Inferior parietal cortex (tissue), 1 donor: ENCODE measurements at regions not wholly inside any gene's neighbourhood (a gene's known extent, or its start where the extent isn't known, plus 50 kb on each side); places are given as distances from the start of the nearest gene placed in this dataset.
"Not testable (repeated sequence)": the region's sequence is repeated elsewhere in the genome, so short reads cannot be mapped to it uniquely, and the experiment has no call there.

Experiments
- DNase-seq: peaks from one replicate; pipeline ENCODE4 v3.0.0-alpha.2; 2016; ENCODE audit errors: extremely low spot score

DNA sequence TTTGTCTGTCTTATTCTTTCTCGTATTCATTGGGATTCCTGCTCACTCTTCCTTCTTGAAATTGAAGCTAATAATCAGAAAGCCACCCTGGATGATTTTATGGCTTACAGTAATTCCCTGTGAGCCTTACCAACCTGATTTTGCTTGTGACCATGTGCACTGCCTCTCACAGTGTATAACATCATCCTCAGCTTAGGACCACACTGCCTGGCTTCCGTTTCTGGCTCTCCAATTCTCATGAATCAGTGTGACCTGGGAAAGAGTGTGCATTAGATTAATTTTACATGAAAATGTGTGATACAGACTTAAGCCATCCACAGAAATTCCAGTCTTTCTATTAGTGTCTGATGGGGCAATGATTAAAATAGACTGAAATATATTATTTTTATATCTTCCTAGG lies 126.8 kb upstream of the DMRT1 start:
- DNase-seq, result no peak

DNA sequence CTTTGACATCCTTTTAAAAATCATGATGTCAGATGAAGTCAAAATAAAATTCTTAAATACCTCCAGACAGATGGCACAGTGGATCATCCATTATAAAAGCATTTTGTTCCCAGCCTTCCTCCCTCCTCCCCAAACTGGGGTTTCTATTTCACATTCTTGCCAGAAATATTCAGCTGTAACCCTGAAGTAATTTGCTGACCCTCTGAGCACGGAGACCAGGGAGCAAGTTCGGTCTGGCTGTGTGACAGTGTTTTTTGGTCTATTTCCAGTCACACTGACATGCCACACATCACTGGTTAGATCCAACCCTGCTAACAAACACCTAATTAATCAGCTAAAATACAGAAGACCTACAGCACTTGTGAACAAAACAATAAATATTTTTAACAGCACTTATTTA lies 126.2 kb upstream of the DMRT1 start:
- DNase-seq, result no peak

DNA sequence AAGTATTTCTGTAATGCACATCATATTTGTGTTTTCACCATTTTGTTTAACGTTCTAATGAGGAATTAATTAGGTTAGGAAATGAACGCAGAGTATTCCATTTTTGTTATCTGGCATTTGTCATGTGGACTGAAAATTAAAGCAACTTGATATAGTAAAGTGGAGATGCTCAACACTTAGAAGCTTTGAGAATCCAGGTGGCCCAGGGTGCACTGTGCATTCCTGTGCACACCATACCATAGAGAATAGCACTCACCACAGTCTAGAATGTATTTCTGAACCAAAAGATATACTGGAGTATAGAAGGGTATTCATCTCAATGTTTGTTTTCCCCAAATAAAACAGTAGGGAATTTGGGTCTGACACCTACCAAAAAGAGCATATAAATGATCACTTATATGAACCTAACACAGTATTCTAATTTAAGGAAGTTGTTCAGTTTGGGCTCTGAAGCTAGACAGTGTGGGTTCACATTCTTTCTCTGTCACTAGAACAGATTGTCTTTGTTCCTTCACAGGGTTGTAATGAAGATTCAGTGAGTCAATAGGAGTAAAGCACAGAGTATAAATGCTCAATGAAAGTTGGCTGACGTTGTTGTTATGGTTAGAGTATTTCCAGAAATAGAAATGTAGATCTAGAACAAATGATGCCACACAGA lies 125.6 kb upstream of the DMRT1 start:
- DNase-seq, result peak; percentile 77

DNA sequence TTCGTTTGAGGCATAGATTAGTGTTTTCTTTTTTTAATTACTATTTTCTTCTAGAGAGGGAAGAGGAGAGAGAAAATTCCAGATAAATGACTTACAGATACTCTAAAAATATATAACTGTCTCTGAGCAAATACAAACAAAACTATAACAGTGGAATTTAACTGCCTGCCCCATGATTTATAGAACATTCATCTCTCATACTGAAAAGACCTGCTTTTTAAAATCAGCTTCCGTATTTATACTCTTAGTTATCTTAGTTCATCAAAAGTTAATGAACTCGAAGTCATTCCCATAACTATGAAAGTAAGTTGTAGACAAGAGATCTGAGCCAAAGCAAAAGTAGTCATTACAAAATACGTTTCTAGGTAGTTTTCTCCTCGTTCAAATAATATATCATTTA lies 123.8 kb upstream of the DMRT1 start:
- no peak for DNase-seq

- DNase-seq, result no peak
These were observed 121.1 kb upstream of the DMRT1 start for GRCh38 chr9:720239-720881.

DNA sequence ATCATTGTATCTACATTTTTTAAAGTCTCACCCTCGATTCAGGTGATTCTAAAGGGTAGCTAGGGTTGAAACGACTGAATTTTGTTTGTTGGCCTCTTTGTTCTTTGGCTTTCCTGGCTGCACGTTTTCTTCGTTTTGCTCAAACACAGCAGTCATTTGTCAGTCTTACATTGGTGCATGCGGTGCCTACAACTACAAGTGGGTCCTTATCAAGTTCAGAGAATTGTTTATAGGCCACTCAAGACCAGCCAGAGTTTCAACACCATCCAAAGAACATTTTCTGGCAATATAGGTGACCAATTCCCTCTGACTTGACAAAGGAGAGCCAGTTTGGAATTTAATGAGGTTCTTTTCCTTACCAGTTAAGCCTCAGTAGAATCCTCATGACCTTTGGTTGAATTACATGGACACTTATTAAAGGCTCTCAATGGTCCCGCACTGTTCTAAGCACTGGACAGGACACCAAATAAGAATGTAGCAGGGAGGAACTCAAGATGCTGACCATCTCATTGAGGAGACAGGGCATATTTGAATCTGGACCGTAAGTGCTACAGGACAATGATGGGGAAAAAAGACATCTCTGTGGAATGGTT lies 119.0 kb upstream of the DMRT1 start:
- no peak for DNase-seq

GRCh38 chr9:724461-724860 lies 117.0 kb upstream of the DMRT1 start:
- DNase-seq, result not testable (repeated sequence)

DNA sequence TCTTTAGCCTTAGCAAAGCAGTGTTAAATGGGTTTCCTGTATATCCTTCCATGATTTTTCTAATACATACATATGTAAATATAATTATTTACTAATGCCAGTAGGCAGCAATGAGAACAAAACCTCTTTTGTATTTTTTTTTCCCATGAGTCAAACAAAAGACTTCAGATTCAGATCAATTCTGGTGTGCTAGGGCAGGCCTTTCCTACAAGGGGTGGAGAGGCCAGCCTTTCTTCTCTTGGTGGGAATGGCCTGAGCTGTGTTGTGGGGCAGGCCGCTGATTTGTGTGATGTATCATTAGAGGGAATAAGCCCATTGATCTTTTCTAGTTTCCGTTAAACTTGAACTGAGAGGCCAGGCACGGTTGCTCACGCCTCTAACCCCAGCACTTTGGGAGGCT lies 115.5 kb upstream of the DMRT1 start:
- DNase-seq, result peak; percentile 62

GRCh38 chr9:727767-728166 lies 113.7 kb upstream of the DMRT1 start:
- no peak for DNase-seq

DNA sequence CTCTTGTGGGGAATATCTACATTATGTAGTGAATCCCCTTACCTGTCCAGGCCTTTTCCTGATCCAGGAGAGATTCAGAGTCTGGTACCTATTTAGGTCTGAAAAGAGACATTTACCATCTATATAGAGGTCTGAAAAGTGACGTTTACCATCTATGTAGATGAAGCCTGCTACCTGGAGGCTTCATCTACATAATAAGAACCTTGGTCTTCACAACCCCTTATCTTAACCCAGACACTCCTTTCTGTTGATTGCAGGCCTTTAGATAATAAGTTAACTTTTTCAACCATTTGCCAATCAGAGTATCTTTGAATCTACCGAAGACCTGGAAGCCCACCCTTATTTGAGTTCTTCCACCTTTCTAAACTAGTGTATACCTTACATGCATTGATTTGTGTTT lies 113.0 kb upstream of the DMRT1 start:
- DNase-seq, result no peak

GRCh38 chr9:731474-731873 lies 110.0 kb upstream of the DMRT1 start:
- DNase-seq, result no peak

GRCh38 chr9:734831-735511 lies 106.5 kb upstream of the DMRT1 start:
- peak; percentile 70 for DNase-seq

DNA sequence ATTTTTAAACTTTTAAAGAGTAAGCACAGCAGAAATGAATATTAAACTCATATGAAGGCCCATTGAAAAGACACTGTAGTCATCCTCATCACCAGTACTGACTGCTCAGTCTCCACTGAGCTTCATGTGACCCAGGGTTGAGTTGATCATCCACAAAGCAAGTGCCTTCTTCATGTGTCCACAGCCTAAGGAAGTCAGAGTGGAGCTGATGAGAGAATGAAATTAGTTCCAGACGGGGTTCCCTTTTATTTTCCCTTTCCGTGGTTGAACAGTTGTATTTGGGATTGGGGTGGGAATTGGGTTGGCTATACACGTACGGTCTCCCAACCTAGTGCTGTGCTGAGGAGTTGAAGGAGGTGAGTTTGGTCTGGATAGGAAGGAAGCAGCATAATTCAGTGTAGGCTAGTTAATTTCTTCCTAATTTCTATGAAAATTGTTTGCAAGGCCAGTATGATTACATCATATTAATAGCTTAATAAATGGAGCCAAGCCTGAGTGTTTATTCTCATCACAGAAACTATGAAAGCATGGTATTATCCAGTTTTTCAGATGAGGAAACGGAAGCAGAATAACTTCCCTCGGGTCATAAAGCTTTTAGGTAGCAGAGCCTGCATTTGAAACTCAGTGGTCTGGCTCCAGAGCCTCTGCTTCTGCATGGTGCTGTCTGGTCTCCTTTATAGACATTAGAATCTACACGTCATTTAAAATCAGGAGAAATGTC lies 103.9 kb upstream of the DMRT1 start:
- DNase-seq, result no peak

DNA sequence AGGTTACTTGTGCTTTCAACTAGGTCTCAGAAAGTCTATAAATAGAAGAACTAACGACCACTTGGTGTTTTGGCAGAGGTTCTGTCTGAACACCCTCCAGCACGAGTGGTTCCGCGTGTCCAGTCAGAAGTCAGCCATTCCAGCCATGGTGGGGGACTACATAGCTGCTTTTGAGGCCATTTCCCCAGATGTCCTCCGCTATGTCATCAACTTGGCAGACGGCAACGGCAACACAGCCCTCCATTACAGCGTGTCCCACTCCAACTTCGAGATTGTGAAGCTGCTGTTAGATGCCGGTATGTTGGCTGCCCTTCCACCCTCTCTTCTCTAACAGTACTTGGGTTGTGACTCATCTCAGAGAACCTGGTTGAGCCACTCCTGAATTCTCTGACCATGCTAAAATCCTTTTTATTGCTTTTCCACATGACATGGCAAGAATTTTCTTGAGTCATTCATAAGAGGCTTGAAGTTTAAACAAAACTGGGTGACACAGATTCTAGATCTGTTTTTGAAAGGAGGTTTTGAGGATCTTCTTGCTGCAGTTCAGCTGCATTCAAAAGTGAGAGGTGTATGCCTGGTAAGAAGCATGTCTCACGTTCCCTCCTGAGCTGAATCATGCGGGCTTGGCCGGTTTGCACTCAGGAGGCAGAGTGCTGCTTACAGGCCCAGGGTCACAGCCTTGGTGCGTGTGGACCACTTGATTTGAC lies 103.1 kb upstream of the DMRT1 start:
- DNase-seq, result no peak

GRCh38 chr9:739362-739761 lies 102.1 kb upstream of the DMRT1 start:
- DNase-seq, result no peak

GRCh38 chr9:740221-740620 lies 101.3 kb upstream of the DMRT1 start:
- DNase-seq, result no peak

- DNase-seq, result no peak
These were observed 99.4 kb upstream of the DMRT1 start for GRCh38 chr9:742104-742503.

GRCh38 chr9:742914-743589 lies 98.4 kb upstream of the DMRT1 start:
- no peak for DNase-seq

DNA sequence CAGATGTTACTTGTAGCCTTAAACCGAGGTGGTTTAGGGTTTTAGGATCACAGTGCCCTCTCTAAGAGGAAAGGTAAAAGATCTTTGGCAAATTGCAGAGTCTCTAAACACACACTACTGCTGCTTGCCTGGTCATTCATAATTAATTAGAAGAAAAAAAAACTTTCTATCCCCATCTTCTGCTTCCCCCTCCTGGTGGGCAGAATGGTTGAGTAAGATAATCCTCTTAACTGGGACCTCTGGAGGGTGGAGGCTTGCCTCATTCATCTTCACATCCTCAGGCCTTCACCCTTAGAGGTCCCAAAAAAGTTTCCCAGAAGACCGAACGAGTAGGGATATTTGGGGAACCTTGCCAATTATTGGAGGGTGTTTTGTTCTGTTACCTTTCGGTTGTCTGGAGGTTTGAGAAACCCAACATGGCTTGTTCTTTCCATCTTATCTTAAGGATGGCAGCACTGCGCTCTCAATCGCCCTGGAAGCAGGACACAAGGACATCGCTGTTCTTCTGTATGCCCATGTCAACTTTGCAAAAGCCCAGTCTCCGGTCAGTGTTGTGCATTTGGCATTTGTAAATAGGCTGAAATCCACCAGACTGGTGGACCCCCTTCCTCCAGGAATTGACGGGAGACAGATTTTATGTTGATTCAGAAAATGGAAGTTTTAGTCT lies 97.3 kb upstream of the DMRT1 start:
- no peak for DNase-seq

GRCh38 chr9:744790-745484 lies 96.6 kb upstream of the DMRT1 start:
- DNase-seq, result no peak
